NOMO-1 (cell line): ENCODE measurements at regions not wholly inside any gene's neighbourhood (a gene's known extent, or its start where the extent isn't known, plus 50 kb on each side); places are given as distances from the start of the nearest gene placed in this dataset.
A peak's percentile ranks its signal among the peaks of the same experiment; 100 is the strongest.
"Not testable (repeated sequence)": the region's sequence is repeated elsewhere in the genome, so short reads cannot be mapped to it uniquely, and the experiment has no call there.

Experiments
- DNase-seq, 2 experiments: peaks; one replicate each; lab custom pipeline; 2025; ENCODE audit not compliant: unreplicated experiment in 2 of 2; lab: John Stamatoyannopoulos, UW

DNA sequence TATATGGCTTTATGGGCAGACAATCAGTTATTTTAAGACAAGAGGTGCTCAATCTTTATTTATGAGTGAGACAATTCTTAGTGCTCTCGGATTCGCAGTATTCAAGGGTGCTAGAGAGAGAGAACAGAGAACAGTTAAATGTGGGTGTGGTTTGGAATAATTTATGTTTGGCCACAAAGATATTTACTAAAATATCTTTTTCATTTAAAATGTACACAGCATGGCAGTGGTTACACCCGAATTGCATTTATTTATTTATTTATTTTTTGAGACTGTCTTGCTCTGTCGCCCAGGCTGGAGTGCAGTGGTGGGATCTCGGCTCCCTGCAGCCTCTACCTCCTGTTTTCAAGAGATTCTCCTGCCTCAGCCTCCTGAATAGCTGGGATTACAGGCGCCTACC, 109.2 kb downstream of the CDCA7 start:
- DNase-seq: no peak

DNA sequence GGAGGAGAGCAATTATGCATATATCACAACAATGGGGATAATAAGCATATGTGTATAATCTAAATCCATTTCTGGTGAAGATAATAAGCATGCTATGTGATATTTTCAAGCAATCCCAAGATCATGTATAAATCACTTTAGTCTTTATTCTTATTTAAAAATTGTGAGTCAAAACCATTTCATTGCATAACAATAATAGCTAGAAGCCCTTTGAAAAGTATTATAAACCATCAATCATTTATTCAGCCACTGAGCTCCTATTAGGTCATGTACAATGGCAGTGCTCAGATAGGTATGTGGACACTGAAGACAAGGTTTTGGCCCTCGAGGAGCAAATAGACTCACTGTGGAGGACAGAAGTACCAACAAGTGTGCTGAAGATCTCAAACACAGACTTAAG, 113.1 kb downstream of the CDCA7 start:
- DNase-seq: no peak

DNA sequence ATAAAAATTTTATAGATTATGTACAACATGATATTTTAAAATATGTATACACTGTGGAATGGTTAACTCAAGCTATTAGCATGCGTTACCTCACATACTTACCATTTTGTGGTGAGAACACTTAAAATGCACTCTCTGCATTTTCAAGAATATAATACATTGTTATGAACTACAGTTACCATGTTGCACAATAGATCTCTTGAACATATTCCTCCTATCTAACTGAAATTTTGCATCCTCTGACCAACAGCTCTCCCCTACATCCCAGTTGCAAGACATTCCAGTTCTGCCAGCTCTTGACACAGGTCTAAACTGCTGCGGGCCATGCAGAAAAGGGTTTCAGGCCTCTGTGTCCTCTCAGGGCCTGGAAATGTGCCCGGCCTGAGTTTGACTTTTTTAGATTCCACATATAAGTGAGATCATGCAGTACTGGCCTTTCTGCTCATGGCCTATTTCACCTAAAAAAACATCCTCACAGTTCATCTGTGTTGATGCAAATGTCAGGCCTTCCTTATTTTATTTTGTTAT, 113.7 kb downstream of the CDCA7 start:
- no peak for DNase-seq

DNA sequence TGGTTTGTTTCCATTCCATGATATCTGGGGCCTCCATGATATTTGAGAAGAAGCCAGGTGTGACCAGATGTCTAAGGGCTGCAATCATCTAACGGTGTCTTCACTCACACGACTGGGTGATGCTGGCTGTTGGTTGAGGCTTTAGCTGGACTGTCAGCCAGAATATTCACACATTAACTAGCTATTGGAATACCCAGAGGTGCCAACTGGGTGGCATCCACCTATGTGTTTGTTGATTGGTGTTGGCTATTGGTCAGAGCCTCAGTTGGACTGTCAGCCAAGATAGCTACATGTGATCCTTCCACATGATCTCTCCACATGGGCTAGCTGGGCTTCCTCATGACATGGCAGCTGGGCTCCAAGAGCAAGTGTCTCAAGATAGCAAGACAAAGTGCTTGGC, 117.4 kb downstream of the CDCA7 start:
- no peak for DNase-seq

DNA sequence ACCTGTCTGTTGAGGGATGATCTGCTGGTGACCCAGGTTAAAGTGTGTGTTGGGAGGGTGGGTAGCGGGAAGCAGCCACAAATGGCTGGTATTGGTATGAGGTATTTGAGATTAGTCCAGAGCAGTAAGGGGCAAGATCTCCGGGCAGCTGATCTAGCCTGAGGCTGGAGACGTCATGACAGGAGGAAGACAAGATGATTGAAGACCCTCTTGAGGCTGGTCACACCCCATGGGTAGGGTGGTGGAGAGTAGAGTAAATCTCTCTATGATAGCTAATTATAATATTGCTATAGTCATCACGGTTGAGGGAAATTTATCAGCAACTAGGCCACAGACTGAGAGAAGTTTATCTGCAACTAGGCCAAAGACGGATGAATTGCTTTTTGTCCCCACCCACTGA, 128.5 kb downstream of the CDCA7 start:
- no peak for DNase-seq

DNA sequence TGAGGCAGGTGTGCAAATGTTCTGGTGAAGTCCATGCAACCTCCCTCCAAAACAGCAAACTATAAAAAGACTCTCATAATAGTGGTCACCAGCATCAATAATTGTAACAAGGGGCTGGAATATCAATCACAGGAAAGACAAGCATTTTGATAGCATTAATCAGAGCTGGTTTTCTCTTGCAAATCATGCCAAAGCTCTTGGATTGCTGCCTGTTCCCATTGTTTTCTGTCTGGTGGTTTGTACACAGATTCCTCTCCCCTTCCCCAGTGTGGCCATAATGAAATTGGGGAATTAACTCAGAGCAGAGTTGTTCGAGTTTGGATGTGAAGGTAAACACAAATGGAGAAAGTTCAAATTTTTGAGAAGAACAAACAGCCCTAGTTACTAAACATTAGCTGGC, 134.2 kb downstream of the CDCA7 start:
- no peak for DNase-seq

DNA sequence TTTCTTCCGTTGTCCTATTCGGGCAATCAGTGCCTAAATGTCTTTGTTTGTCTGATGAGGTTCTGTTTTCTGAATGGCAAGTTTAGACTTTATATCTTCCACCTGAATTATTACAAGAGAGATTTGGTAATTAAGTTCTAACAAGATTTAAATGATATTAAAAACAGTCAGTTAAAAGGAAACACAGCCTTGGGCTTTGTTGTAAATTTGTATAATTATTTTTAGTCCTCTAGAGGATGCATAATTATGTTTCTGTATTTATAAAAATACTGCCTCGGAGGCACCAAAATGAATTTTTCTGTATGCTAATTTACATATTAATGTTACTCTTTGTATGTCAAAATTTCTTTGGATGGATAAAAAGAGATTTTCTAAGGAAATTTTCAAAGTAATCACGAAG, 136.7 kb downstream of the CDCA7 start:
- no peak for DNase-seq

DNA sequence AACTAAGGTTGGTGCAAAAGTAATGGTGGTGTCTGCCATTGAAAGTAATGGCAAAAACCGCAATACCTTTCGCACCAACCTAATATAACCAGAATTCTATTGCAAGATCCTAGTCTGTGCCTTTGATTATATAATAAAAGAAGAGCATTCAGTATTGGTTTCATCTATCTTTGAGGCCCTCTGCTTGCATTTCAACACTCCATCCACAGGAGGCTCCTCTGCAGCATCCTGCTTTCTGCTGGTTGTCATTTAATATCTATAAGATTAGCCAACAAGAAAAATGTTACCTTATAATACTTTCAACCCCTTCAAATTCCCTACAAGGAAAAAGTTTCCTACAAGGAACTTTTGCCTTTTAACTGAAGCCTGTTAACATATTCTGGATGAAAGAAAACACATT, 139.2 kb downstream of the CDCA7 start:
- DNase-seq: no peak

DNA sequence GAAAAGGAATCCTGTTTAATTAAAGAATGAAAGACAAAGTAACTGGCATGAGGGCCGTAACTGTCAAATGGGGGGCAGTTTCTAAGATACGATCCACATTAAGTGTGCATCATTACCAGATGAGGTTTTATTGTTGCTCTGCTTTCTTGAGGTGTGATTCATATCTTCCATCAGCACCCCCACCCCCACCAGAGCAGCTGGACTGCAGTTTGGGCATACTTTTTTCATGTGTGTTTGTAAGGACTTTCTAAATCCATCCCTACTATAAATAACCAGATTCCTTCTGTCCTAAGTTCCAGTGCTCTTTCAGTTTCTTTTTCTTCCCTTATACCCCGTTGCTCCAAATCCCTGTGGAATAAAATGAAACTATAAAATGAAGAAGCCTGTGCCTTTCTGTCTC, 142.1 kb downstream of the CDCA7 start:
- DNase-seq: no peak

DNA sequence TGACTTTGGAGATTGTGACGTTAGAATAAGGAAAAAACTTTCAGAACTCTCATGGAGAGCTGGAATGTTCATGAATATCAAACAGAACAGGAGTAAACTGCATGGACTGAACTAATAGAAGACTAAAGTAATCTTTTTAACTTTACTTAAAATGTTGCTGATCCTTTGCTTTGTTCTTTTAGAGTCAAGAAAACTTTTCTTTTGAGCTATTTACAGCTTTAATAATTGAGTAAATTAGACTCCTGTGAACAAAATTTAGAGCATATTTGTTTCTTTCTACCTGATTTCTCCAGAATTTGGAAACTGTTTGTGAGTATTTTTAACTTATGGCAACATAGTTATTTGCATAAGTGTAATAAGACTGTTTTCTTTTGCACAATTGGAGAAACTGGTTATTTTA, 146.3 kb downstream of the CDCA7 start:
- DNase-seq: no peak

DNA sequence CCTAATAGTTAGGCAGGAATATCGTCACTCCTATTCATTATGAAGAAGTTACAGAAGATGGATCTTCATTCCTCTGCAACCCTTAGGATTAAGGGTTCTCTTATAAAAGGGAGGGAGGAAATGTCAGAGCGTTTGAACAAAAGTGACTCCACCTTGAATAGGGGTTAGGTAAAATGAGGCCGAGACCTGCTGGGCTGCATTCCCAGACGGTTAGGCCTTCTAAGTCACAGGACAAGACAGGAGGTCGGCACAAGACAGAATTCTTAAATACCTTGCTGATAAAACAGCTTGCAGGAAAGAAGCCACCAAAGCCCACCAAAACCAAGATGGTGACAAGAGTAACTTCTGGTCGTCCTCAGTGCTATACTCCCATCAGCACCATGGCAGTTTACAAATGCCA, 147.6 kb downstream of the CDCA7 start:
- no peak for DNase-seq

DNA sequence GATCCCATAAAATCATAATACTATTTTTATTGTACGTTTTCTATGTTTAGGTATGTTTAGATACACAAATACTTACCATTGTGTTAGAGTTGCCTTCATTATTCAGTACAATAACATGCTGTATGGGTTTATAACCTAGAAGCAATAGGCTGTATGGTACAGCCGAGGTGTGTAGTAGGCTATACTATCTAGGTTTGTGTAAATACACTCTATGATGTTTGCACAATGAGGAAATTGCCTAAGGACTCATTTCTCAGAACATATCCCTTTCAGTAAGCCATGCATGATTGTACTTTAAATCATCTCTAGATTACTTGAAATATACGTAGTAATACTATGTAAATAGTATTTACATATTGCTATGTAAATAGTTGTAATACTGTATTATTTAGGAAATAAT, 156.7 kb downstream of the CDCA7 start:
- DNase-seq: no peak

DNA sequence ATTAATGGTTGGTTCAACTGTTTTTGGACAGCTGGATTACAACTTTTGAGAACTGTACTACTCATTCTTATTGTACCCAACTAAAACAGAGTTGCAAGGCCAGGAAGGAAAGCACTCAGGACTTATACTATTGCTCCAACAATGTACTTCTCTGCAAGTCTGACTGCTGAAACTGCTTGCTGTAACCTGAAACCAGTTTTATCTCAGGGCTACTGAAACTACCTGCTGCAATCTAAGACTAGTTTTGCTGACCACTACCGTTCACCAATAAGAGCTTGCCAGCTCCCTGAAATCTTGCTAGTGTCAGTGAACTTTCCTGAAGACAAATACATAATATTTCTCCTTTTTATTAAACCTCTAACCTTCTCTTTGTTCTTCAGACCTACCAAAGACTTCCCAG, 157.3 kb downstream of the CDCA7 start:
- no peak for DNase-seq

DNA sequence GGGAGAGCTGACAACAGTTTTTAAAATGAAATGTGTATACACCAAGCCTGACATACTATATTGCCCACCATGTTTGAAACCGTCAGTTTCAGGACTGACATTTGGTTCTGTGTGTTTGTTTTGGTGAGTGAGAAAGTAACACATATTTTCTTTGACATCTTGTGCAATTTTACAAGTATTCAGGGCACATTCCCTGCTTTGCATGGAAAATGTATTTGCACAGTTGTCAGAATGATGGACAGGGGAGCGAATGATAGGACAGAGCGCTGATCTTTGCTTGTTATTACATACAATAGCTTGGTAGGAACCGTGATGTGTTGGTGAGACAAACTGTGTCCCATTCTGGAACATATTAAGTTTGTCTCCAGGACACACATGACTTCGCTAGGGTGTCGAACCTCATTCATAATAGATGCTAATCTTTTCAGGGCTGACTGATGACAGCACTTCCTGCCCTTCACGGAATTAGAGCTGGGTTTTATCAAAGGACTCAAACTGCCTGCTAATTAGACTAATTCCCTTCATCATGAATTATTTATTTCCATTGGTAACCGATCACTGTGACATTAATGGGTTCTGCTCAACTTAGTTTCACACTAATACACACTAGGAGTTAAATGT, 158.5 kb downstream of the CDCA7 start:
- no peak for DNase-seq

DNA sequence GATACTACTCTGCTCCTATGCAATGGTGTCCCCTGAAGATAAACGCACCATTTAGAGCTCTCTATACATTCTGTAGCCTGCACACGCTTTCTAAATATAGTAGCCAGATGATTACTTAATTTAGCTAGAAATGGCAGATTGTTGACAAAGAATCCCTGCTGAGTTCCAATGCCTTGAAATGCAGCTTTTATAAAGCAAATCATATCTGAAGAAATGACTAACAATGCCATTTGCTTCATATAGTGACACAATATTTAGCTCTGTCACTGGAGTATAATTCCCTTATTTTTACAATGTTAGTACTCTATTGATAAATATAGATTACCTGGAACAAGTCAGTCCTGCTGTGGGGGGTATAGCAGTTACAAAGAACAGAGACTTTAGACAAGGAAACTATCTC, 166.2 kb downstream of the CDCA7 start:
- DNase-seq: no peak

DNA sequence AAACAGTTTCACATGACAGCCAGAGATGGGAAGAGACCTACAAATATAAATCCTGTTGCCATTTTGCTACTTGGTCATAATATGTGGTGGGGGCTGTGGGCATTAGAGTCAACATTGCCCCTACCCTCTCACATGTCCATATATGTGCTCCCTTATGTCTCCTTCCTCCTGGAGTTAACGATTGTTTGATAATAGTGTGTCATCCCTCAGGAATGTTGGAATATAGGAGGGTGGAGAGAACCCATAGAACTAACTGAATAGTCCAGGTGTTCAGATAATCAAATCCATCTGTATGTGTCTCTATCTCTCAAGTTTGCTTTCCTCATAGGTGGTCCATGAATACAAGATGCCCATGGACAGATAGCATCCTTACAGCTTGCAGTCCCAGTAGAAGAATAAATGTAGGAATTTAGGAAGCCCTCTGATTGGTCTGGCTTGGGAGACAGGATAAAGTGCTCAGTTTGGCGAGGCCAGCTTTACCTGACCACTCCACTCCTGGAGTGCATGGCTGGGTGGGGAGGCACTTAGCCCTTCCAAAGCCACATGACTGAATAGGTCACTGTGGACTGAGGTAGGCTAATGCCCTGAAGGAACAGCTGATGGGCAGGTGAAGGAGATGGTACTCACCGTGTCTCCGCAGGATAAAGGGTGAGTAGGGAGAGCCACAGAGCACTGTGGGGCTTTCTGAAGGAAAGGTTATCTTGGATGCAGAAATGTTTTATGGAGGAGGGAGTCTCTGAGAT, 166.9 kb downstream of the CDCA7 start:
- no peak for DNase-seq

DNA sequence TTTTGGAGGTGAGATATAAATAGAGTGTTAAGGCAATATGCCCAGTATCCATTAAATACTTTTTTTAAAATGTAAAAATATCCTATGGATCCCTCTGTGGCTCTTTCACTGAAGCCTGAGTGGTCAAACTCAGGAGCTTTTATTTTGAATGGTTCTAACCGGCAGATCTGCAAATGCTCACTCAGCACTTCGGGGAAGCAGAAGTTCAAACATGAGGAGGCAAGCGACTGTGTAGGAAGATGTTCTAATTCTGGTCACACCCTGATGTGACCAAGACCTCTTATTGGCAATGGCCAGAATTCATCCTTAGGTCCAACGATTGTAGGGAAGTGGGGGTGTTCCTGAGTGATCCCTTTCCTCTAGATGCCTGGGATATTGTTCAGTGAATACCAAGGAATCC, 168.8 kb downstream of the CDCA7 start:
- peak in 1 of 2 experiments; percentile 47 for DNase-seq

DNA sequence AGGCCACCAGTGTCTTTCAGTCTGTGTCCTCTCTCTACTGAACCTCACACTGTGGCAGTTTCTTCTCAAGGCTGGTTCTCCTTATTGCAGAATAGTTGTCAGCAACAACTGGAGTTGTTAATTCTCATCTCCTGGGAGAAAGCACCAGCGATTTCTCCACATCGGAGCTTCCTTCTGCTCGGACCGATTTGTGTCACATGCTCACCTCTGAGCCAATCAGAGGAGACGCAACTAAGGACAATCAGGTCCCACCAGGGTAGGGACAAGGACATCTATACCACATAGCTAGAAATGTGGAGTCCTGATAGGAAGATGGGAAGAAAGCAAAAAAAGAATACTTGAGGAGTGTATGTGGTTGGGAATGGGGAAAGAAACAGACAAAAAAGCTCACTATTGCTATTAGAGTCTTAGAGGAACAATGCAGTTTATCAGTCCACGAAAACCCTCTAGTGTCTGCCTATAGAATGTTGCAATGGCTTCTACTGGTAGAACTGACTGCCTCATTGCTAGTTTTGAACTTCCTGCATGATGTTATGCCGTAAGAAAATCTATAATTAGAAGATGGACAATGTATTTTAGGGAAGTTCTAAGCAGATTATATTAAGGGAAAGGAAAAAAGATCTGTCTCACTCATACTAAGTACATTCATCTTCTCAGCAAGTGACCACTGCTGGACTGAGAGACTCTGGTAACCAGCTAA, 169.7 kb downstream of the CDCA7 start:
- DNase-seq: peak; percentile 76 to 87

DNA sequence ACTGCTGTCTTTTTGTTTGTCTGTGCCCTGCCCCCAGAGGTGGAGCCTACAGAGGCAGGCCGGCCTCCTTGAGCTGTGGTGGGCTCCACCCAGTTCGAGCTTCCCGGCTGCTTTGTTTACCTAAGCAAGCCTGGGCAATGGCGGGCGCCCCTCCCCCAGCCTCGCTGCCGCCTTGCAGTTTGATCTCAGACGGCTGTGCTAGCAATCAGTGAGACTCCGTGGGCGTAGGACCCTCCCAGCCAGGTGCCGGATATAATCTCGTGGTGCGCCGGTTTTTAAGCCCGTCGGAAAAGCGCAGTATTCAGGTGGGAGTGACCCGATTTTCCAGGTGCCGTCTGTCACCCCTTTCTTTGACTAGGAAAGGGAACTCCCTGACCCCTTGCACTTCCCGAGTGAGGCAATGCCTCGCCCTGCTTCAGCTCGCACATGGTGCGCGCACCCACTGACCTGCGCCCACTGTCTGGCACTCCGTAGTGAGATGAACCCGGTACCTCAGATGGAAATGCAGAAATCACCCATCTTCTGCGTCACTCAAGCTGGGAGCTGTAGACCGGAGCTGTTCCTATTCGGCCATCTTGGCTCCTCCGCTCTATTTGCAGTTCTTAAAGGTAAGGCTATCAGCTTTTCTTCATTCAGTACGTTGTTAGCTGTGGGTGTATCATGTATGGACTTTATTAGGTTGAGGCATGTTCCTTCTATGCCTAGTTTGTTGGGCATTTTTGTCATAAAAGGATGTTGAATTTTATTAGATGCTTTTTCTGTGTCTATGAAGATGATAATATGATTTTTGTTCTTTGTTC, 178.3 kb downstream of the CDCA7 start:
- DNase-seq: not testable (repeated sequence)

DNA sequence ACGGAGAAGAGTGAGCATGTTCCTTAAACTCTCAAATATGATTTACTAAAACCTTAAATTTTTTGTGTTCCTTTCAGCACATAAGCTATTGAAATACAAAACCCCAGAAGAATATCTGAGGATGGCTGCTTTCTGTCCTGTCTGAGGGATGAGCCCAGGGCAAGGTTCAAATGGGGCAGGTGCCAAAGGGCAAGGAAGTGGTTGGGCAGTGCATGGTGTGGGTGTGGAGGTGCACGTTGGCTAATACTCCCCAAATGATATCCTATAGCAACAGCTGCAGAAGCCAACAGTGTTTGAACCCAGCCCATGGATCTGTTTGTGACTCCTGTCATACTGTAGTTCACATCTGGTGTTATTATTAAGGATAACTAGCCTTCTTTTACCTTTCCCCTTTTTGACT, 183.0 kb downstream of the CDCA7 start:
- DNase-seq: no peak

DNA sequence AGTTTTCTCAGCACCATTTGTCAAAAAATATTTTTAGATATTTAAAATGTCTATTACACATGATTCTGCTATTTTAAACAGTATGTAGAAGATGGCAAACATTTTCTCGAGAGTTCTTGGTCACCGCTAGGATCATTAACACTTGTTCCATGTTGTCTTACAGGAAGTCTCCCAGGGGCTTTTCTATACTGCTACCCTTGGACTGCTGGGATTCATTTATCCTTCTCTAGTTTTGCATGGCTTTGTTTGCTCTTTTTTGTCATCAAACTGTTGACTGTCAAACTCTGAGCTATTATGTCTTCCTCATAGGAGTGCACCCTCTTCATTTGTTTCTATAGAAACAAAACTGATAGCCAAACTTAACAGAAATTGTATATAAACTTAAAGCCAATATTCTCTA, 184.9 kb downstream of the CDCA7 start:
- no peak for DNase-seq
